ENCODE measurements at regions not wholly inside any gene's neighbourhood (a gene's known extent, or its start where the extent isn't known, plus 50 kb on each side); places are given as distances from the start of the nearest gene placed in this dataset.

DNA sequence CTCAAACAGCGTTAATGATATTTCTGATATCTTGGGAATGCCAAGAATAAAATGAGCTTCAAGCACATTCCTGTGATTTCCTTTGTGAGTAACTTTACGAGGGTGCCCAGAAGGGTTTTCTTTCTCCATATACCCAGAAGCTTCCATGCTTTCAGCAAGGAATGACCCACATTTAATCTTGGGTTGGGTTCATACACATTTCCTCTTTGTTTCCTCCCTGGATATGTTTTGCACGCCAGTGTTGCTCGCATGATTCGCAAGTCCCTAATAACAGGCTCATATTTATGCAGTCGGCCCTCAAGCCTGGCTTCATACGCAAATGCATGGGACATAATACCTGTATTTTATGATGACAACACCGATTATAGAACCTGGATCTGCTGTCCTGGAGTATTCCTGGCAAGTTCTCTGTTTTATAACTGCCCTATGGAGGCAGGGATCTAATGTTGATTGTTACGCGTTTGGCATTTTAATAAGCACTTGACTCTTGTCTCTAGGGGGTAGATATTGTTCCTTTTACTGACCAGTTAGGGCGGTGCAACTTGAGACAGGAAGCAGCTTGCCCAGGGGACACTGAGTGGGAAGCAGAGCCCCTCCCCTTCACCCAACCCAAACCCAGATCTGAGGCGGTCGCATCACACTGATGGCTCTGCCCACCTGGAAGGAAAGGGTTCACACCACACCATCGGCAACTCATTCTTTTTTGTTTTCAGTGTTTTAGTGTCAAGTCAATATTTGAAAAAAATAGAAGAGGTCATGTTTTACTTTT is 220.4 kb upstream of the SOX1 start:
- TF ChIP-seq, protein P1, sequence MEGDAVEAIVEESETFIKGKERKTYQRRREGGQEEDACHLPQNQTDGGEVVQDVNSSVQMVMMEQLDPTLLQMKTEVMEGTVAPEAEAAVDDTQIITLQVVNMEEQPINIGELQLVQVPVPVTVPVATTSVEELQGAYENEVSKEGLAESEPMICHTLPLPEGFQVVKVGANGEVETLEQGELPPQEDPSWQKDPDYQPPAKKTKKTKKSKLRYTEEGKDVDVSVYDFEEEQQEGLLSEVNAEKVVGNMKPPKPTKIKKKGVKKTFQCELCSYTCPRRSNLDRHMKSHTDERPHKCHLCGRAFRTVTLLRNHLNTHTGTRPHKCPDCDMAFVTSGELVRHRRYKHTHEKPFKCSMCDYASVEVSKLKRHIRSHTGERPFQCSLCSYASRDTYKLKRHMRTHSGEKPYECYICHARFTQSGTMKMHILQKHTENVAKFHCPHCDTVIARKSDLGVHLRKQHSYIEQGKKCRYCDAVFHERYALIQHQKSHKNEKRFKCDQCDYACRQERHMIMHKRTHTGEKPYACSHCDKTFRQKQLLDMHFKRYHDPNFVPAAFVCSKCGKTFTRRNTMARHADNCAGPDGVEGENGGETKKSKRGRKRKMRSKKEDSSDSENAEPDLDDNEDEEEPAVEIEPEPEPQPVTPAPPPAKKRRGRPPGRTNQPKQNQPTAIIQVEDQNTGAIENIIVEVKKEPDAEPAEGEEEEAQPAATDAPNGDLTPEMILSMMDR (IDR thresholded peaks at IDR 0.05), result no peak
- TF ChIP-seq EP300 (IDR thresholded peaks at IDR 0.05), result no peak

All from gastroesophageal sphincter (tissue), 3 donors.